ENCODE measurements at regions not wholly inside any gene's neighbourhood (a gene's known extent, or its start where the extent isn't known, plus 50 kb on each side); places are given as distances from the start of the nearest gene placed in this dataset.
"Not testable (repeated sequence)": the region's sequence is repeated elsewhere in the genome, so short reads cannot be mapped to it uniquely, and the experiment has no call there.

DNA sequence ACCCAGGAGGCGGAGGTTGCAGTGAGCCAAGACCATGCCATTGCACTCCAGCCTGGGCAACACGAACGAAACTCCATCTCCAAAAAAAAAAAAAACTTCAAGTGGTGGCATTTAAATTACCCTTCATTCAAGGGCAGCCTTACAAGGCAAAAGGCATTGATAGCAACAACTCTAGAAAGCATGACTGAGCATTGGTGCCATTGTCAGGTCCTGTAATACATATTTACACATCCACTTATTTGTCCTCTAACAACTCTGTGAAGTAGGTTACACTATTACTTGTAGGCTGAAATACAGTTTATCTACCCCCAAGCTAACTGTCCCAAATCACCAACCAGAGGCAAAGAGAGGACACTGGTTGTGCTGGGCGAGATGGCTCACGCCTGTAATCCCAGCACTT lies 52.7 kb upstream of the LARP1 start:
- no peak for DNase-seq

- DNase-seq: not testable (repeated sequence)
These were observed 53.5 kb upstream of the LARP1 start for GRCh38 chr5:154701725-154702124.

- no peak for DNase-seq
These were observed 54.0 kb upstream of the LARP1 start for GRCh38 chr5:154701181-154701580.

- DNase-seq: not testable (repeated sequence)
These were observed 54.8 kb upstream of the LARP1 start for GRCh38 chr5:154700289-154700928.

- no peak for DNase-seq
These were observed 56.4 kb upstream of the LARP1 start for GRCh38 chr5:154698763-154699162.

DNA sequence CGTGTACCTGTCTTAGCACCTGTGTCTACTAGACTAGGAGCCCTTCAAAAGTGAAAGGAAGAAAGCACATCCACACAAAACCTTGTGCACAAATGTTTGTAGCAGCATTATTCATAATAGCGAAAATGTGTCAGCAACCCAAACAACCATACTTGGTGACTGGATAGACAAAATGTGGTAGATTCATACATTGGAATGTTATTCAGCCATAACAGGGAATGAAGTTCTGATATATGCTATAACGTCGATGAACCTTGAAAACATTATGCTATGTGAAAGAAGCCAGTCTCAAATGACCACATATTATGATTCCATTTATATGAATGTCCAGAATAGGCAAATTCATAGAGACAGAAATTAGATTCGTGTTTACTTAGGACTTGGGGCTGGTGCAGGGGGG lies 57.8 kb upstream of the LARP1 start:
- DNase-seq: no peak

GRCh38 chr5:154696891-154697290 lies 58.3 kb upstream of the LARP1 start:
- DNase-seq: no peak

- DNase-seq: no peak
These were observed 61.0 kb upstream of the LARP1 start for GRCh38 chr5:154694159-154694558.

GRCh38 chr5:154690488-154690887 lies 64.7 kb upstream of the LARP1 start:
- DNase-seq: no peak

DNA sequence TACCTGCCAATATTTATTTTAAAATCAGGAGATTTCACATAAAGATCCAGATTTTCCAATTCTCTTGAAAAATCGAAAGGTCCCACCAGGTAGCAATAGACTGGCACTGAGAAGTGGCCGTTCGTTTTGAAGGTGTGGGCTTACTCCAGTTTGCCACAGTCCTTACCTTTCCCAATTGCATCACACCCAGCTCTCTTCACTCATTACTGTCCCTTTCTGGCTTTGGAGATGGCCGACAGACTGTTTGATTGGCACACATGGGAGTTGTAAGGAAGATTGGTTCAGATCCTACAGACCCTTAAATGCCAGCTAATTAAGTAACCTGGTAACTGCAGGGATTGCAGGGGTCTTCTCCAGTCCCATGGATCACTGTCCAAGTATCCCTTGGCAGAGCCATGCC lies 68.7 kb upstream of the LARP1 start:
- DNase-seq: no peak

GRCh38 chr5:154683101-154683880 lies 71.9 kb upstream of the LARP1 start:
- no peak for DNase-seq

DNA sequence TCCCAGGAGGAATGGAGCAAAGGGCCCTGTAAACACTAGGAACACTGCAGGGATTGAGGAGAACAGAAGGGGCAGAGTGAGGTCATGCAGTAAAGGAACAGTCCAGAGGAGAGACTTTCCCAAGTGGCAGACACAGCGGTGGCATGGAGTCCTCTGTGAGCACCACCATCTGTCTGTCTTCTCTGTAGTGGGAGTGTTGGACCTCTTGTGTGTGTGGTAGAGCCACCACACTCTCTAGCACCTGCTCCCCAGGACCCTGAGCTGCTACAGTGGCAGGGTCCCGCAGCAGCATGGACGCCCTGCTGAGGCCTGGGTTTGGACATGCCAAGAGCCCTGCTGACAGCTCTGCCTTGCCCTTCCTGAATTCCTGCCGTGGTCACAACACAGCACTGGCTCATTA lies 75.7 kb upstream of the LARP1 start:
- DNase-seq: no peak

DNA sequence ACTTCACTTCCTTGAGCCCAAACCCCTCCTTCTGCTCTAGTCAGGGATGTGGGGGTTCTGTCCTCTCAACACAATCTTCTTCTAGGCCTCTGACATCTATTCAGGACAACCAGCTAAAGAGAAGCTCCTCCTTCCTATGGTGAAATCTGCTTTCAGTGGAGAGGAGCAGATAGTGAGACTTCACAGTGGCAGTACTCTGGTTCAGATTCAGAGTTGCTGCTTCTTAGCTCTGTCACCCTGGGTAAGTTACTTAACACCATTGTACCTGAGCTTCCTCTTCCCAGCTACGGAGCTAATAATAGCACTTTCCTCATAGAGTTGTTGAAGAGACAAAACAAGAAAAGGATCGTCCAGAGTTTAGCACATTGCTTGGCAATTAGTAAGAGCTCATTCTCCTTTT lies 77.3 kb upstream of the LARP1 start:
- no peak for DNase-seq

- DNase-seq: no peak
These were observed 78.7 kb upstream of the LARP1 start for GRCh38 chr5:154676508-154676907.

GRCh38 chr5:154674029-154674428 lies 81.1 kb upstream of the LARP1 start:
- DNase-seq: no peak

DNA sequence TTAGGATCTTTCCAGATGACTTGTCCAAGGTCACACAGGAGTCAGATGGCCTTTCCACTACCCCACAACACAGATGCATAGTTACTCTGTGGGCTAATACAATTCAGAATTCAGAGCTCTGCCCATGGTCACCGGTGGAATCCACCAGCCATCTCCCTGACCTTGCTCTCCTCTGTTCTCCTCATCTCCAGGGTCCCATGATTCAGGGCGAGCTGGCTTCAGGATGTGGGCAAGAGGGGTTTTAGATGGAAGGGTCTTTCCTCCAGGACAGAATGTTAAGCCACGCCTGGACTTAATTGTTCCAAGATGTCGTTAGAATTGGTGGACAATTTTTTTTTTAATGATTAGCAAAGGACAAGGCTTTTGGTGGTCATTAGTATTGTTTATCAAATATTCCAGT lies 81.7 kb upstream of the LARP1 start:
- no peak for DNase-seq

DNA sequence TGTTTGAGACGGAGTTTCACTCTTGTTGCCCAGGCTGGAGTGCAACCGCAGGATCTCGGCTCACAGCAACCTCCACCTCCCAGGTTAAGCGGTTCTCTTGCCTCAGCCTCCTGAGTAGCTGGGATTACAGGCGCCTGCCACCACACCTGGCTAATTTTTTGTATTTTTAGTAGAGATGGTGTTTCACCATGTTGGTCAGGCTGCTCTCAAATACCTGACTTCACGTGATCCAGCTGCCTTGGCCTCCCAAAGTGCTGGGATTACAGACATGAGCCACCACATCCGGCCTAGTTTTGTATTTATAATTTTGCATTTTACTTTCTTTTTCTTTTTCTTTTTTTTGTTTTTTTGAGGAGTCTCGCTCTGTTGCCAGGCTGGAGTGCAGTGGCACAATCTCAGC lies 85.3 kb upstream of the LARP1 start:
- not testable (repeated sequence) for DNase-seq

- no peak for DNase-seq
These were observed 85.8 kb upstream of the LARP1 start for GRCh38 chr5:154669402-154669801.

- no peak for DNase-seq
These were observed 90.3 kb upstream of the LARP1 start for GRCh38 chr5:154664869-154665268.

DNA sequence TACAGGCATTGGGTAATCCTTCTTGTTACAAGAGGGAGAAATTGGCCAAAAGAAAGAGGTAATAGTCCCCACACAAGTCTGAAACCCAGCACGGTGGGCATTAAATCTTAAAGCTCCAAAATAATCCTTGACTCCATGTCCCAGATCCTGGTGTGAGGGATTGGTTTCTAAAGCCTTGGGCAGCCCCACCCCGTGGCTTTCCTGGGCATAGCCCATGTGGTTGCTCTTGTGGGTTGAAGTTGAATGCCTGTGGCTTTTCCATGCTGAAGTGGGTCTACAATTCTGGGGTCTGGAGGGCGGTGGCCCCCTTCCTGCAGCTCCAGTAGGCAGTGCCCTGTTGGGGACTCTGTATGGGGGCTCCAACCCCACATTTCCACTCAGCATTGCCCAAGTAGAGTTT lies 91.8 kb upstream of the LARP1 start:
- no peak for DNase-seq

GRCh38 chr5:154654486-154655371 lies 100.4 kb upstream of the LARP1 start:
- DNase-seq: no peak

- DNase-seq: no peak
These were observed 101.3 kb upstream of the LARP1 start for GRCh38 chr5:154653764-154654485.

DNA sequence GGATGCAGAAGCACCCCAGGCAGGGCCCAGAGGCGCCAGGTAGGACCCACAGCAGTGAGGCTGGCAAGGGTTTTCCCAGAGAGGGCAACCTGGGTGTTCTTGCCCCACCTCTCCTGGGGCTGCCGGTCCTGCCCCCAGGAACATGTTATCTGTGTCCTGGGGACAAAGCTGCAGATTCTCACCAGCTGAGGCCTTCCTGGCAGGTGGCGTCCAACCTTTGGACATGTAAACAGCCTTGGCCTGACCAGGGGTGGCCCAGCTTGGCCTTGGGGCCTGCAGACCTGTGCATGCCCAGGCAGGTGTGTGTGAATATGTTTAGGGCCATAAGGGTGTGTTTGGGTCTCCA lies 101.8 kb upstream of the LARP1 start:
- DNase-seq: no peak

Measured in activated naive CD4-positive, alpha-beta T cell treated with anti-CD3 and anti-CD28 coated beads, Interleukin-2, amount 50 U/mL, for 16 hours (primary cell).